Kidney epithelial cell (primary cell): ENCODE measurements at regions not wholly inside any gene's neighbourhood (a gene's known extent, or its start where the extent isn't known, plus 50 kb on each side); places are given as distances from the start of the nearest gene placed in this dataset.

Experiments used
- DNase-seq: peaks from one replicate; pipeline ENCODE4 v3.0.0-alpha.2; 2010; ENCODE audit warnings: low read depth
- H3K27me3 ChIP-seq: 2 replicates; pipeline ENCODE4 v1.6.0; 2011; ENCODE audit warnings: low read length; ENCODE audit not compliant: control insufficient read depth, insufficient read depth
- H3K36me3 ChIP-seq: 2 replicates; pipeline ENCODE4 v1.5.1; 2011; ENCODE audit warnings: low read length; ENCODE audit not compliant: control insufficient read depth, insufficient read depth
- H3K4me3 ChIP-seq: 2 replicates; pipeline ENCODE4 v1.5.1; 2011; ENCODE audit warnings: low read depth, mild to moderate bottlenecking, control low read depth, low read length
- TF ChIP-seq, protein P1 (sequence below): IDR thresholded peaks from 2 replicates; pipeline ENCODE4 v1.5.1; 2011; ENCODE audit warnings: mild to moderate bottlenecking, moderate library complexity, low read length, control low read depth, inconsistent platforms; ENCODE audit not compliant: insufficient read depth, poor library complexity, severe bottlenecking

DNA sequence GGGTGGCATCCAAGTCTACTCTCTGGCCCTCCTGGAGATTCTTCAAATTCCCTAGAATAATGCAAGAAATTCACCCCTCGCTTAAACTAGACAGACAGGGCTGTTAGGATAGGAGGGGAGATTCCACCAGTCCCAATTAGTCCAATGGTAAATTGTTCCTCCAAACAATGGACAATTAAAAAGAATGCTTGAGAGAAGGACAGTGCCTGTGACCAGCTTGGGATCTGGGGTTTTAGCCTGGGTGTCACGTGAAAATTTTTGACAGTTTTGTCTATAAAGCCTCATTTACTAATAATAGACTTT lies 177.7 kb upstream of the RAB4A start:
- Histone ChIP-seq H3K27me3 (peaks cover 17% of the 10 kb centered on the region), H3K36me3 (no peaks in the 10 kb centered on the region), H3K4me3 (no peak overlapping the region)
- DNase-seq = no peak
- TF ChIP-seq, protein P1, sequence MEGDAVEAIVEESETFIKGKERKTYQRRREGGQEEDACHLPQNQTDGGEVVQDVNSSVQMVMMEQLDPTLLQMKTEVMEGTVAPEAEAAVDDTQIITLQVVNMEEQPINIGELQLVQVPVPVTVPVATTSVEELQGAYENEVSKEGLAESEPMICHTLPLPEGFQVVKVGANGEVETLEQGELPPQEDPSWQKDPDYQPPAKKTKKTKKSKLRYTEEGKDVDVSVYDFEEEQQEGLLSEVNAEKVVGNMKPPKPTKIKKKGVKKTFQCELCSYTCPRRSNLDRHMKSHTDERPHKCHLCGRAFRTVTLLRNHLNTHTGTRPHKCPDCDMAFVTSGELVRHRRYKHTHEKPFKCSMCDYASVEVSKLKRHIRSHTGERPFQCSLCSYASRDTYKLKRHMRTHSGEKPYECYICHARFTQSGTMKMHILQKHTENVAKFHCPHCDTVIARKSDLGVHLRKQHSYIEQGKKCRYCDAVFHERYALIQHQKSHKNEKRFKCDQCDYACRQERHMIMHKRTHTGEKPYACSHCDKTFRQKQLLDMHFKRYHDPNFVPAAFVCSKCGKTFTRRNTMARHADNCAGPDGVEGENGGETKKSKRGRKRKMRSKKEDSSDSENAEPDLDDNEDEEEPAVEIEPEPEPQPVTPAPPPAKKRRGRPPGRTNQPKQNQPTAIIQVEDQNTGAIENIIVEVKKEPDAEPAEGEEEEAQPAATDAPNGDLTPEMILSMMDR = no peak

DNA sequence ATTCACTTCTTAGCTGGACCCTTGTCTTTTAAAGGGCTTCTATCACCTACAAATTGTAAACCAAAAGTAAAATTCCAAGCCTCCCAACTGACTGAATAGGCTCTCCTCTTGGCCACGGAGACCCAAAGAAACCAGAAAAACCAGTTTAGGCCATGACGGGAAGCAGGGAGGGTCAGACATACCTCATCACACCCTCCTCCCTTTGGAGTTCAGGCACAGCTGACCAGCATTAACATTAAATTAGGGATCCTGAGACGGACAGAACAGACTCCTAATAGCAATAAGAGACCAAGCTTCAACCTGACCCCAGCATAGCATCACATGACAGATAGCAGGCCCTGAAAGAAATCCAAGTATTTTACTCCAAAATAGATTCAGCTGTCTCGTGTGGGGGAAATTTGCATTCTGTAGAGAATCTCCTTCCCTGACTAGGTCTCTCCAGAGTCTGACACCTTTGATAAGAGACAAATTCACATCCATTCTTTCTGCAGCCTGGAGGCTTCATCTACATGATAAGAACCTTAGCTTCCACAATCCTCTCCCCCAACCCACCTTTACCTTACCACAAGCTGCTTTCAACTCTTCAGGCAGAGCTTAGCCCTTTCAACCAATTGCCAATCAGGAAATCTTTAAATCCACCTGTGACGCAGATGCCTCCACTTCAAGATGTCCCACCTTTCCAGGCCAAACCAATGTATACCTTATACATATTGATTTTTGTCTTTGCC lies 177.1 kb upstream of the RAB4A start:
- Histone ChIP-seq H3K4me3 (no peak overlapping the region), H3K27me3 (peaks cover 17% of the 10 kb centered on the region), H3K36me3 (no peaks in the 10 kb centered on the region)
- TF ChIP-seq, protein P1 = no peak
- no peak for DNase-seq

GRCh38 chr1:229094476-229095311 lies 176.2 kb upstream of the RAB4A start:
- Histone ChIP-seq H3K36me3 (no peaks in the 10 kb centered on the region), H3K27me3 (peaks cover 13% of the 10 kb centered on the region), H3K4me3 (no peak overlapping the region)
- TF ChIP-seq, protein P1 = no peak
- no peak for DNase-seq

DNA sequence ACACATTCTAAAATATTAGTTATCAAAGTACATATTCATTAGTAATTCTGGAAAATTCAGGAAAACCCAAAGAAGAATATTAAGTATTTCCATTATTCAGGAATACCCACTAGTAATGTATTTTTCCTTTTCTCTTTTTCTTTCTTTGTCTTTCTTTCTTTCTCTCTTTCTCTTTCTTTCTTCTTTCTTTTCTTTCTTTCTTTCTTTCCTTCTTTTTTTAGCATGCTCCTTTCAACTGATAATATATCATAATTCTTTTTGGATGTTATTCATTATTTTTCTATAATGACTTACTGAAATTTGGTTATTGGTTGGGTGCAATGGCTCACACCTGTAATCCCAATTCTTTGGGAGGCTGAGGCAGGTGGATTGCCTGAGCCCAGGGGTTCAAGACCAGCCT lies 175.6 kb upstream of the RAB4A start:
- H3K36me3 ChIP-seq = no peaks in the 10 kb centered on the region
- TF ChIP-seq, protein P1 = no peak
- no peak overlapping the region for H3K4me3 ChIP-seq
- H3K27me3 ChIP-seq = peaks cover 11% of the 10 kb centered on the region
- no peak for DNase-seq

DNA sequence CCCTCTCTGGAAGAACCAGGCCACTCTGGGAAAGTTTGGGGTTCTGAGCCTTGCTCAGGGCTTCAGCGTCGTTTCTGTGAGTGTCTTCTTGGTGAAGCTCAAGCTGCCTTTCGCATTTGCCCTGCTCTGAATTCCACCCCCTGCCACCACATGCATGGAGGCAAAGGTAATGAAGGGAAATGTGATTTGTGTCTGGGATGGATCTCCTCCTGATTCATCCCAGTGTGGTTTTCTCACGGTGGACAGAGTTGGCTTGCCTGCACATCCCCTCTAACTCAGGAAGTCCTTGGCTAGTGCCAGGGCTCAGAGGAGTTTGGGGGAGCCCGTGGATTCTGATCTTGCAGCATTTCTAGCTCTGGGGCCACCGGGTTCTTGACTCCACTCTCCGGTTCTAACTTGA lies 173.6 kb upstream of the RAB4A start:
- Histone ChIP-seq H3K27me3 (peaks cover 13% of the 10 kb centered on the region), H3K36me3 (no peaks in the 10 kb centered on the region), H3K4me3 (no peak overlapping the region)
- DNase-seq = no peak
- TF ChIP-seq, protein P1 = no peak
